Stimulated activated CD4-positive, alpha-beta T cell treated with anti-CD3 and anti-CD28 coated beads, TNF-alpha, amount 100 ng/mL, for 4 hours (primary cell): ENCODE measurements at regions not wholly inside any gene's neighbourhood (a gene's known extent, or its start where the extent isn't known, plus 50 kb on each side); places are given as distances from the start of the nearest gene placed in this dataset.

Experiments
- DNase-seq, 3 experiments: peaks; one replicate each; pipeline ENCODE4 v3.0.0-alpha.2; 2020; ENCODE audit warnings: low read depth in 3 of 3

GRCh38 chr1:29541631-29542030 lies 305.3 kb downstream of the PTPRU start:
- DNase-seq = no peak

- no peak for DNase-seq
Observed at GRCh38 chr1:29540801-29541357, 304.6 kb downstream of the PTPRU start.

- no peak for DNase-seq
Observed at GRCh38 chr1:29539971-29540370, 303.6 kb downstream of the PTPRU start.

- DNase-seq = no peak
Observed at GRCh38 chr1:29538586-29538985, 302.3 kb downstream of the PTPRU start.

GRCh38 chr1:29532751-29533150 lies 296.4 kb downstream of the PTPRU start:
- no peak for DNase-seq

- DNase-seq = no peak
Observed at GRCh38 chr1:29532285-29532684, 296.0 kb downstream of the PTPRU start.

GRCh38 chr1:29531596-29531995 lies 295.3 kb downstream of the PTPRU start:
- no peak for DNase-seq

- DNase-seq = no peak
Observed at GRCh38 chr1:29529677-29530278, 293.5 kb downstream of the PTPRU start.

GRCh38 chr1:29527314-29528004 lies 291.1 kb downstream of the PTPRU start:
- DNase-seq = no peak

- no peak for DNase-seq
Observed at GRCh38 chr1:29525941-29526340, 289.6 kb downstream of the PTPRU start.

- no peak for DNase-seq
Observed at GRCh38 chr1:29524285-29525065, 288.2 kb downstream of the PTPRU start.

GRCh38 chr1:29523576-29523975 lies 287.3 kb downstream of the PTPRU start:
- DNase-seq = no peak

- no peak for DNase-seq
Observed at GRCh38 chr1:29523136-29523535, 286.8 kb downstream of the PTPRU start.

- DNase-seq = no peak
Observed at GRCh38 chr1:29521811-29522580, 285.7 kb downstream of the PTPRU start.

- no peak for DNase-seq
Observed at GRCh38 chr1:29521438-29521715, 285.1 kb downstream of the PTPRU start.

GRCh38 chr1:29520571-29521437 lies 284.5 kb downstream of the PTPRU start:
- no peak for DNase-seq

GRCh38 chr1:29519788-29520110 lies 283.4 kb downstream of the PTPRU start:
- no peak for DNase-seq

GRCh38 chr1:29519108-29519787 lies 282.9 kb downstream of the PTPRU start:
- DNase-seq = no peak

- no peak for DNase-seq
Observed at GRCh38 chr1:29518183-29518835, 282.0 kb downstream of the PTPRU start.
